ENCODE measurements at regions not wholly inside any gene's neighbourhood (a gene's known extent, or its start where the extent isn't known, plus 50 kb on each side); places are given as distances from the start of the nearest gene placed in this dataset.

DNA sequence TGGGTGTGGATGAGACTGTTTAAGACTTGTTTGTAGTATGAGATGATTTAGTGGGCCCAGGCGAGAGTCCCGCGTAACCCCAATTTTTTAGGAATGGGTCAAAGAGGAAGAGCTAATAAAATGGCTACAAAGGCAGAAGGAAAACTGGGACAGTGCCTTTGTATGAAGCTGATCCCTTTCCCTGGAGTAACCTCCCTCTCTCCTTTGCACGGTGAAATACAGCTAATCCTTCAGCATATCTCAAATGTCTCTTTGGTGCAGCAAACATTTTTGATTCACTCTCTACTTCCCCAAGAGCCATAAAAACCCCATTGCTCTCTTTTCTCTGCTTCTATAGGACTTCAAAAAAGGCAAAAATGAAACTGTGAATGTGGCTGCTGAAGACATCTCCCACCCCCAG lies 473.8 kb downstream of the KLF5 start:
- H3K4me3 ChIP-seq (ENCODE audit: insufficient read depth, low read depth, low read length), result no peak overlapping the region
- FAIRE-seq (no peak), DNase-seq (ENCODE audit: low read depth) (no peak)
- Mint-ChIP-seq H3K4me3 (ENCODE audit: unreplicated experiment) (no peak overlapping the region), H3K36me3 (ENCODE audit: low read depth, unreplicated experiment) (no peaks in the 10 kb centered on the region), H3K4me1 (ENCODE audit: low read depth, unreplicated experiment) (no peaks in the 10 kb centered on the region), H3K9me3 (ENCODE audit: unreplicated experiment) (no peaks in the 10 kb centered on the region), H3K27me3 (ENCODE audit: low read depth, unreplicated experiment) (no peaks in the 10 kb centered on the region), H3K27ac (ENCODE audit: unreplicated experiment) (no peak overlapping the region)
- no peak overlapping the region for H3K9ac ChIP-seq (ENCODE audit: low read length)
- H3K4me2 ChIP-seq (ENCODE audit: low read length), result no peak overlapping the region
- H3K27ac ChIP-seq (ENCODE audit: low read depth, low read length), result no peak overlapping the region
- no peaks in the 10 kb centered on the region for H3K36me3 ChIP-seq (ENCODE audit: insufficient read depth, low read length)
- H4K20me1 ChIP-seq (ENCODE audit: insufficient read depth, low read length), result no peaks in the 10 kb centered on the region
- no peak overlapping the region for H2AFZ ChIP-seq (ENCODE audit: low read depth, low read length)
- no peaks in the 10 kb centered on the region for H3K79me2 ChIP-seq (ENCODE audit: insufficient read depth, low read length)
- H3K9me3 ChIP-seq (ENCODE audit: insufficient read depth, low read depth, low read length), result no peaks in the 10 kb centered on the region
- no peak for TF ChIP-seq EZH2 (IDR thresholded peaks at IDR 0.05; ENCODE audit: insufficient read depth, low read length)
- TF ChIP-seq, protein P1, sequence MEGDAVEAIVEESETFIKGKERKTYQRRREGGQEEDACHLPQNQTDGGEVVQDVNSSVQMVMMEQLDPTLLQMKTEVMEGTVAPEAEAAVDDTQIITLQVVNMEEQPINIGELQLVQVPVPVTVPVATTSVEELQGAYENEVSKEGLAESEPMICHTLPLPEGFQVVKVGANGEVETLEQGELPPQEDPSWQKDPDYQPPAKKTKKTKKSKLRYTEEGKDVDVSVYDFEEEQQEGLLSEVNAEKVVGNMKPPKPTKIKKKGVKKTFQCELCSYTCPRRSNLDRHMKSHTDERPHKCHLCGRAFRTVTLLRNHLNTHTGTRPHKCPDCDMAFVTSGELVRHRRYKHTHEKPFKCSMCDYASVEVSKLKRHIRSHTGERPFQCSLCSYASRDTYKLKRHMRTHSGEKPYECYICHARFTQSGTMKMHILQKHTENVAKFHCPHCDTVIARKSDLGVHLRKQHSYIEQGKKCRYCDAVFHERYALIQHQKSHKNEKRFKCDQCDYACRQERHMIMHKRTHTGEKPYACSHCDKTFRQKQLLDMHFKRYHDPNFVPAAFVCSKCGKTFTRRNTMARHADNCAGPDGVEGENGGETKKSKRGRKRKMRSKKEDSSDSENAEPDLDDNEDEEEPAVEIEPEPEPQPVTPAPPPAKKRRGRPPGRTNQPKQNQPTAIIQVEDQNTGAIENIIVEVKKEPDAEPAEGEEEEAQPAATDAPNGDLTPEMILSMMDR (IDR thresholded peaks at IDR 0.05; ENCODE audit: insufficient read depth, low read depth, low read length), result no peak
- no peaks in the 10 kb centered on the region for H3K4me1 ChIP-seq (ENCODE audit: insufficient read depth, low read length)
- no peaks in the 10 kb centered on the region for H3K27me3 ChIP-seq (ENCODE audit: insufficient read depth, low read length)

DNA sequence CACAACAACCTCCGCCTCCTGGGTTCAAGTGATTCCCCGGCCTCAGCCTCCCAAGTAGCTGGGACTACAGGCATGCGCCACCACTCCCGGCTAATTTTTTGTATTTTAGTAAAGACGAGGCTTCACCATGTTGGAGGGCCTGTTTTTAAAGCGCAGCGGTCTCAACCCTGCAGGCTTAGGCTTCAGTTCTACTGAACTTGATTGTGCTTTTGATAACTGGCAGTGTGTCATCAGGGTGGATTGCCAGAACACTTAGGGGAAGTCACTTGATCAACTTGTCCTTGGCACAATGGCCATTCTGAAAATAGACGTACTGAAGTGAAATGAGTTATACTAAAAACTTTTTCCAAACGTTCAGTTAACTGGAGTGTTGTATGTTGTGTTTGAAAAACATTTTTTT lies 472.2 kb downstream of the KLF5 start:
- Histone ChIP-seq H3K9me3 (ENCODE audit: insufficient read depth, low read depth, low read length) (no peaks in the 10 kb centered on the region), H3K4me3 (ENCODE audit: insufficient read depth, low read depth, low read length) (no peak overlapping the region), H3K36me3 (ENCODE audit: insufficient read depth, low read length) (no peaks in the 10 kb centered on the region), H3K27ac (ENCODE audit: low read depth, low read length) (no peak overlapping the region), H3K27me3 (ENCODE audit: insufficient read depth, low read length) (no peaks in the 10 kb centered on the region), H2AFZ (ENCODE audit: low read depth, low read length) (no peak overlapping the region), H4K20me1 (ENCODE audit: insufficient read depth, low read length) (no peaks in the 10 kb centered on the region), H3K79me2 (ENCODE audit: insufficient read depth, low read length) (no peaks in the 10 kb centered on the region), H3K4me1 (ENCODE audit: insufficient read depth, low read length) (no peaks in the 10 kb centered on the region), H3K9ac (ENCODE audit: low read length) (no peak overlapping the region), H3K4me2 (ENCODE audit: low read length) (no peak overlapping the region)
- Mint-ChIP-seq H3K27ac (ENCODE audit: unreplicated experiment) (no peak overlapping the region), H3K9me3 (ENCODE audit: unreplicated experiment) (no peaks in the 10 kb centered on the region), H3K27me3 (ENCODE audit: low read depth, unreplicated experiment) (no peaks in the 10 kb centered on the region), H3K4me3 (ENCODE audit: unreplicated experiment) (no peak overlapping the region), H3K4me1 (ENCODE audit: low read depth, unreplicated experiment) (no peaks in the 10 kb centered on the region), H3K36me3 (ENCODE audit: low read depth, unreplicated experiment) (no peaks in the 10 kb centered on the region)
- no peak for DNase-seq (ENCODE audit: low read depth)
- no peak for FAIRE-seq
- no peak for TF ChIP-seq EZH2 (IDR thresholded peaks at IDR 0.05; ENCODE audit: insufficient read depth, low read length)

DNA sequence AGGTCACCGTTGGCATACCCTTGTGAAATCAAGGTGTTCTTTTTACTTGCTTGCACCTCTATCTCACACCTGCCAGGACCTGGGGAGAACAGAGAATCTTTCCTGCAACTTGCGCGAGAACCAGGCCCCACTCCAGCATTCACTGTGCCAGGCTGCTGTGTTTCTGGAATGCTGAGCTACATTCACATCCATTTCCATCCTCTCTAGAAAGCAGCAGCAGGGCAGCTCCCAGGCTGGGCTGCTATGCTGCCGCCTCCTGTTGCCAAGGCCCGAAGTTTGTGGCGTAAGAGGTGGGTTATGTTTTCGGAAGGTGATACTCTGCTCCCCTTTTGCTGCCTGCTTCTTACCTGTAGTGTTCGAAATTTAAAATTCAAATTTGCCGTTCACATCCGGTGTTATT lies 464.1 kb downstream of the KLF5 start:
- TF ChIP-seq EZH2 (IDR thresholded peaks at IDR 0.05; ENCODE audit: insufficient read depth, low read length), result no peak
- TF ChIP-seq, protein P1 (IDR thresholded peaks at IDR 0.05; ENCODE audit: insufficient read depth, low read depth, low read length), result no peak
- no peak overlapping the region for H3K27ac Mint-ChIP-seq (ENCODE audit: unreplicated experiment)
- no peaks in the 10 kb centered on the region for H3K9me3 ChIP-seq (ENCODE audit: insufficient read depth, low read depth, low read length)
- H3K27ac ChIP-seq (ENCODE audit: low read depth, low read length), result no peak overlapping the region
- H3K36me3 Mint-ChIP-seq (ENCODE audit: low read depth, unreplicated experiment), result no peaks in the 10 kb centered on the region
- no peaks in the 10 kb centered on the region for H3K27me3 Mint-ChIP-seq (ENCODE audit: low read depth, unreplicated experiment)
- FAIRE-seq (no peak), DNase-seq (ENCODE audit: low read depth) (no peak)
- H3K36me3 ChIP-seq (ENCODE audit: insufficient read depth, low read length), result no peaks in the 10 kb centered on the region
- no peaks in the 10 kb centered on the region for H3K9me3 Mint-ChIP-seq (ENCODE audit: unreplicated experiment)
- no peaks in the 10 kb centered on the region for H3K4me1 ChIP-seq (ENCODE audit: insufficient read depth, low read length)
- no peaks in the 10 kb centered on the region for H3K79me2 ChIP-seq (ENCODE audit: insufficient read depth, low read length)
- no peak overlapping the region for H3K4me3 Mint-ChIP-seq (ENCODE audit: unreplicated experiment)
- no peak overlapping the region for H3K4me2 ChIP-seq (ENCODE audit: low read length)
- H3K9ac ChIP-seq (ENCODE audit: low read length), result no peak overlapping the region
- no peaks in the 10 kb centered on the region for H3K27me3 ChIP-seq (ENCODE audit: insufficient read depth, low read length)
- no peak overlapping the region for H2AFZ ChIP-seq (ENCODE audit: low read depth, low read length)
- no peaks in the 10 kb centered on the region for H4K20me1 ChIP-seq (ENCODE audit: insufficient read depth, low read length)
- H3K4me1 Mint-ChIP-seq (ENCODE audit: low read depth, unreplicated experiment), result no peaks in the 10 kb centered on the region
- no peak overlapping the region for H3K4me3 ChIP-seq (ENCODE audit: insufficient read depth, low read depth, low read length)
